ENCODE measurements at regions not wholly inside any gene's neighbourhood (a gene's known extent, or its start where the extent isn't known, plus 50 kb on each side); places are given as distances from the start of the nearest gene placed in this dataset.

GRCh38 chr7:67724435-67724834, 727.8 kb downstream of the TYW1 start:
- no peak overlapping the region for H3K4me3 ChIP-seq (ENCODE audit: low read depth in 1 of 2, low read length in 2 of 2)
- H3K79me2 ChIP-seq (ENCODE audit: insufficient read depth, low read length), result no peaks in the 10 kb centered on the region
- H2AFZ ChIP-seq (ENCODE audit: low read depth, low read length), result no peak overlapping the region
- no peaks in the 10 kb centered on the region for H3K27me3 ChIP-seq (ENCODE audit: insufficient read depth, low read length, poor library complexity)
- H3K4me2 ChIP-seq (ENCODE audit: insufficient read depth, low read length), result no peak overlapping the region
- H3K36me3 ChIP-seq (ENCODE audit: insufficient read depth, low read length), result no peaks in the 10 kb centered on the region
- H4K20me1 ChIP-seq (ENCODE audit: insufficient read depth, low read length), result no peaks in the 10 kb centered on the region
- no peaks in the 10 kb centered on the region for H3K9me3 ChIP-seq (ENCODE audit: insufficient read depth, low read length, severe bottlenecking)
- TF ChIP-seq EZH2 (IDR thresholded peaks at IDR 0.05; ENCODE audit: borderline replicate concordance, low read depth, low read length, severe bottlenecking), result no peak
- TF ChIP-seq CTCF (IDR thresholded peaks at IDR 0.05; ENCODE audit: borderline replicate concordance, extremely low read depth, low read length, poor library complexity, severe bottlenecking), result no peak
- no peak overlapping the region for H3K9ac ChIP-seq (ENCODE audit: low read depth, low read length)
- no peak for ATAC-seq (ENCODE audit: insufficient read depth, low read depth)
- H3K4me1 ChIP-seq (ENCODE audit: insufficient read depth, low read length), result no peaks in the 10 kb centered on the region
- DNase-seq, result no peak
- H3K27ac ChIP-seq (ENCODE audit: low read length), result no peak overlapping the region

- ATAC-seq (ENCODE audit: insufficient read depth, low read depth) (no peak), DNase-seq (no peak)
- Histone ChIP-seq H3K9ac (ENCODE audit: low read depth, low read length) (no peak overlapping the region), H3K4me3 (ENCODE audit: low read depth in 1 of 2, low read length in 2 of 2) (no peak overlapping the region), H3K4me1 (ENCODE audit: insufficient read depth, low read length) (no peaks in the 10 kb centered on the region), H3K9me3 (ENCODE audit: insufficient read depth, low read length, severe bottlenecking) (no peaks in the 10 kb centered on the region), H4K20me1 (ENCODE audit: insufficient read depth, low read length) (no peaks in the 10 kb centered on the region), H2AFZ (ENCODE audit: low read depth, low read length) (no peak overlapping the region), H3K36me3 (ENCODE audit: insufficient read depth, low read length) (no peaks in the 10 kb centered on the region), H3K79me2 (ENCODE audit: insufficient read depth, low read length) (no peaks in the 10 kb centered on the region), H3K4me2 (ENCODE audit: insufficient read depth, low read length) (no peak overlapping the region), H3K27me3 (ENCODE audit: insufficient read depth, low read length, poor library complexity) (no peaks in the 10 kb centered on the region), H3K27ac (ENCODE audit: low read length) (no peak overlapping the region)
- TF ChIP-seq EZH2 (IDR thresholded peaks at IDR 0.05; ENCODE audit: borderline replicate concordance, low read depth, low read length, severe bottlenecking), result no peak
Observed at GRCh38 chr7:67724955-67725354, 728.3 kb downstream of the TYW1 start.

- no peak overlapping the region for H3K27ac ChIP-seq (ENCODE audit: low read length)
- no peaks in the 10 kb centered on the region for H3K79me2 ChIP-seq (ENCODE audit: insufficient read depth, low read length)
- H3K4me3 ChIP-seq (ENCODE audit: low read depth in 1 of 2, low read length in 2 of 2), result no peak overlapping the region
- no peaks in the 10 kb centered on the region for H3K9me3 ChIP-seq (ENCODE audit: insufficient read depth, low read length, severe bottlenecking)
- H3K4me1 ChIP-seq (ENCODE audit: insufficient read depth, low read length), result no peaks in the 10 kb centered on the region
- no peaks in the 10 kb centered on the region for H4K20me1 ChIP-seq (ENCODE audit: insufficient read depth, low read length)
- ATAC-seq (ENCODE audit: insufficient read depth, low read depth), result no peak
- no peak overlapping the region for H2AFZ ChIP-seq (ENCODE audit: low read depth, low read length)
- H3K36me3 ChIP-seq (ENCODE audit: insufficient read depth, low read length), result no peaks in the 10 kb centered on the region
- no peaks in the 10 kb centered on the region for H3K27me3 ChIP-seq (ENCODE audit: insufficient read depth, low read length, poor library complexity)
- DNase-seq, result no peak
- H3K9ac ChIP-seq (ENCODE audit: low read depth, low read length), result no peak overlapping the region
- H3K4me2 ChIP-seq (ENCODE audit: insufficient read depth, low read length), result no peak overlapping the region
- TF ChIP-seq EZH2 (IDR thresholded peaks at IDR 0.05; ENCODE audit: borderline replicate concordance, low read depth, low read length, severe bottlenecking) (no peak), CTCF (IDR thresholded peaks at IDR 0.05; ENCODE audit: borderline replicate concordance, extremely low read depth, low read length, poor library complexity, severe bottlenecking) (no peak)
Observed at GRCh38 chr7:67725423-67725822, 728.8 kb downstream of the TYW1 start.

- no peak for TF ChIP-seq CTCF (IDR thresholded peaks at IDR 0.05; ENCODE audit: borderline replicate concordance, extremely low read depth, low read length, poor library complexity, severe bottlenecking)
- no peak for TF ChIP-seq EZH2 (IDR thresholded peaks at IDR 0.05; ENCODE audit: borderline replicate concordance, low read depth, low read length, severe bottlenecking)
- Histone ChIP-seq H3K27me3 (ENCODE audit: insufficient read depth, low read length, poor library complexity) (no peaks in the 10 kb centered on the region), H4K20me1 (ENCODE audit: insufficient read depth, low read length) (no peaks in the 10 kb centered on the region), H3K9ac (ENCODE audit: low read depth, low read length) (no peak overlapping the region), H3K79me2 (ENCODE audit: insufficient read depth, low read length) (no peaks in the 10 kb centered on the region), H3K4me3 (ENCODE audit: low read depth in 1 of 2, low read length in 2 of 2) (no peak overlapping the region), H2AFZ (ENCODE audit: low read depth, low read length) (no peak overlapping the region), H3K4me1 (ENCODE audit: insufficient read depth, low read length) (no peaks in the 10 kb centered on the region), H3K9me3 (ENCODE audit: insufficient read depth, low read length, severe bottlenecking) (no peaks in the 10 kb centered on the region), H3K4me2 (ENCODE audit: insufficient read depth, low read length) (no peak overlapping the region), H3K27ac (ENCODE audit: low read length) (no peak overlapping the region), H3K36me3 (ENCODE audit: insufficient read depth, low read length) (no peaks in the 10 kb centered on the region)
- ATAC-seq (ENCODE audit: insufficient read depth, low read depth) (no peak), DNase-seq (no peak)
Observed at GRCh38 chr7:67729771-67730170, 733.1 kb downstream of the TYW1 start.

All from DND-41 (cell line).